Chondrocyte (in vitro differentiated cells): ENCODE measurements at regions not wholly inside any gene's neighbourhood (a gene's known extent, or its start where the extent isn't known, plus 50 kb on each side); places are given as distances from the start of the nearest gene placed in this dataset.

Source experiments
- DNase-seq: peaks from one replicate; pipeline ENCODE4 v3.0.0; 2021; ENCODE audit warnings: mixed read lengths, low spot score
- H3K27ac Mint-ChIP-seq: one replicate; pipeline ENCODE4 v1.8.0; 2021; ENCODE audit warnings: mild to moderate bottlenecking, moderate library complexity, mixed read lengths; ENCODE audit not compliant: unreplicated experiment
- H3K27me3 Mint-ChIP-seq: 2 replicates; pipeline ENCODE4 v1.8.0; 2021; ENCODE audit warnings: low read depth, mixed read lengths
- H3K36me3 Mint-ChIP-seq: 2 replicates; pipeline ENCODE4 v1.8.0; 2021; ENCODE audit warnings: low read depth, mixed read lengths
- H3K4me1 Mint-ChIP-seq: 2 replicates; pipeline ENCODE4 v1.8.0; 2021; ENCODE audit warnings: low read depth, mild to moderate bottlenecking, mixed read lengths
- H3K4me3 Mint-ChIP-seq: one replicate; pipeline ENCODE4 v1.8.0; 2021; ENCODE audit warnings: mild to moderate bottlenecking, moderate library complexity, mixed read lengths; ENCODE audit not compliant: unreplicated experiment
- H3K9me3 Mint-ChIP-seq: 2 replicates; pipeline ENCODE4 v1.8.0; 2021; ENCODE audit warnings: low read depth, mixed read lengths
- CTCF ChIP-seq: fragments of 200-600 bp; sonication (generic); IDR thresholded peaks from 2 replicates; pipeline ENCODE4 v1.5.0; 2021; ENCODE audit warnings: antibody characterized with exemption, mild to moderate bottlenecking, moderate library complexity

GRCh38 chr9:20170122-20170521, 381.3 kb upstream of the SLC24A2 start:
- Mint-ChIP-seq H3K4me3 (no peak overlapping the region), H3K9me3 (peaks cover 55% of the 10 kb centered on the region), H3K27ac (no peak overlapping the region), H3K27me3 (peaks cover 23% of the 10 kb centered on the region), H3K36me3 (peaks cover 6% of the 10 kb centered on the region), H3K4me1 (no peaks in the 10 kb centered on the region)
- TF ChIP-seq CTCF = no peak
- no peak for DNase-seq

- Mint-ChIP-seq H3K27me3 (peaks cover 20% of the 10 kb centered on the region), H3K4me3 (no peak overlapping the region), H3K27ac (no peak overlapping the region), H3K9me3 (no peaks in the 10 kb centered on the region), H3K4me1 (no peaks in the 10 kb centered on the region), H3K36me3 (no peaks in the 10 kb centered on the region)
- no peak for TF ChIP-seq CTCF
- no peak for DNase-seq
Measured at GRCh38 chr9:20152151-20152725, 363.4 kb upstream of the SLC24A2 start.

GRCh38 chr9:20148416-20148815, 359.6 kb upstream of the SLC24A2 start:
- Mint-ChIP-seq H3K27ac (no peak overlapping the region), H3K4me1 (peaks cover 10% of the 10 kb centered on the region), H3K27me3 (peaks cover 18% of the 10 kb centered on the region), H3K4me3 (no peak overlapping the region), H3K36me3 (no peaks in the 10 kb centered on the region), H3K9me3 (no peaks in the 10 kb centered on the region)
- TF ChIP-seq CTCF = no peak
- DNase-seq = no peak

GRCh38 chr9:20144197-20144596, 355.4 kb upstream of the SLC24A2 start:
- H3K9me3 Mint-ChIP-seq = no peaks in the 10 kb centered on the region
- no peak for DNase-seq
- no peaks in the 10 kb centered on the region for H3K36me3 Mint-ChIP-seq
- peaks cover 10% of the 10 kb centered on the region for H3K4me1 Mint-ChIP-seq
- no peak overlapping the region for H3K4me3 Mint-ChIP-seq
- no peak overlapping the region for H3K27ac Mint-ChIP-seq
- H3K27me3 Mint-ChIP-seq = peaks cover 11% of the 10 kb centered on the region
- no peak for TF ChIP-seq CTCF

- H3K4me1 Mint-ChIP-seq = peaks cover 10% of the 10 kb centered on the region
- H3K4me3 Mint-ChIP-seq = no peak overlapping the region
- no peak for DNase-seq
- no peak for TF ChIP-seq CTCF
- H3K36me3 Mint-ChIP-seq = no peaks in the 10 kb centered on the region
- H3K27me3 Mint-ChIP-seq = peaks cover 13% of the 10 kb centered on the region
- no peaks in the 10 kb centered on the region for H3K9me3 Mint-ChIP-seq
- H3K27ac Mint-ChIP-seq = no peak overlapping the region
Measured at GRCh38 chr9:20139763-20140290, 351.0 kb upstream of the SLC24A2 start.
